Activated T-cell treated with anti-CD3 and anti-CD28 coated beads for 48 hours (primary cell): ENCODE measurements at regions not wholly inside any gene's neighbourhood (a gene's known extent, or its start where the extent isn't known, plus 50 kb on each side); places are given as distances from the start of the nearest gene placed in this dataset.

Experiments
- DNase-seq: peaks from one replicate; pipeline ENCODE4 v3.0.0-alpha.2; 2020; ENCODE audit warnings: low read depth

DNA sequence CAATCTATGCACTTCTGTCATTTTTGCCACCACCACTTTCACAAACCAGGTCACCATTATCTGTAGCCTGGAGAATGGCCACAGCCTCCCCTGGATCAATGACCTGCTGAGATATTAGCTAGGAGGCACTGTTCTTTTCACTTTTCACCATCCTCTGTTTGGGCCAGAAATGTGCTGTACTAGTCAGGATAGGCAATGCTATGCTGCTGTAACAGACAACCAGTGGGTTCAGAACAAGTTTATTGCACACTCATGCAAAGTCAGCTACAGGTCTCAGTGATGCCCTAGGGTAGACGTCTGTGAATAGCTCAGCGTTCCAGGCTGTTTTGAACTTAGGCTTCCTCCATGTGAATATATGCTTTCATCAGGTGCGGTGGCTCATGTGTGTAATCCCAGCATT lies 231.5 kb downstream of the SUDS3 start:
- DNase-seq: no peak

DNA sequence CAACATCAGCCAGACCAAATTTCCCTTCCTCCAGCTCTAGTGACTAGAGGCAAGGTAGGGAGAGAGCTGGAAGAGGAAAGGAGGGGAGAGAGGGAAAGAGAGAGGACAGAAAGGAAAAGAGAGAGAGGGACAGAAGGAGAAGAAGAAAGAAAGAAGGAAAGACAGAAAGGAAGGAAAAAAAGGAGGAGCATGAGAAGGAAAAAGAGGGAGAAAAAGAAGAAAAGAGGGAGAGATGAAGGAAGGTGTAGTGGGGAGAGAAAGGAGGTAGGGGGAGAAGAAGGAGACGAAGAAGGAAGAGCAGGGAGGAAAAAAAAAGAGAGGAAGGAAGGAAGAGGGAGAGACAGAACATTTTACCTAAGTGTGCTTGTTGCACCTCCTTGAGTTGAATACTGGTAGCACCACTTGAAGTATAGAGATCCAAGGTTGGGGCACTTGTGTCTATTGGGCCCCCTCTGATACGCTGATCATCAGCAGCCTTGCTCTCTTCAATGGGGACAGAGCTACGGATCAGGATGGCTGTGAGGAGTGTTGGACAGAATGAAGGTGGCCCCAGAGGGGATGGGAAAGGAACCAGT lies 232.5 kb downstream of the SUDS3 start:
- no peak for DNase-seq

DNA sequence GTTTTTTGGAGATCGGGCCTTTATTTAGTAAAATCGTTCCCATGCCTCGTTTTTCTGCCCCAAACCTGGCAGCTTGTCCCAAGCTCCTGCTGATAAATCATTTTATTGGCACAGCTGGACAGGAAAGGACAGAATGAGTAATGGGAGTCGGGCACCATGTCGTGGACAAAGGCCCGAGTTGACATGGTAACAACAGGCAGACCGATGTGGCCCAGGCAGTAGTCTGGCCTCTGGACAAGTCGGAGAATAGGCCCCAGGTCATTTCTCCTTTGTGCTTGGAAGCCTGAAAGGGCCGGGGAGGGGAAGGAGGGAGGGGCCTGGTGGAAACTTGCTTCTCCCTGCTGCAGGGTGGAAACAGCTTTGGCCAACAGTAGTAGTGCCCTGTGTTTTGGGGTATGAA lies 234.9 kb downstream of the SUDS3 start:
- DNase-seq: no peak

DNA sequence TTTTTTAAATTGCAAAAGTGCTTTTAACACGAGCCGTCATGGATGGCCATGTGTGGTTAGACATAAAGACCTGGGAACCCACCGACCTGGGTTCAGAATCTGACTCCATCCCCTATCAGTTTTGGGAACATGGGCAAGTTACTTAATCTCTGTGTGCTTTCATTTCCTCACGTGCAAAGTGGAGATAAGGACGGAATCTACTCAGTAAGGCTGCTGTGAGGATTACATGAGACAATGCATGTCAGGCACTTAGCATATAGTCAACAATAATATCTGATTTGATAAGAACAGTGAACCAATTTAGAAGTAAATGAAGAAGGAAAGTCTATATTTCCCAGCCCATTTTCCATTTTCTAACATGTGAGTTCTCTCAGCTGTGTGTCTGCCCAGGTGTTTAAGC lies 235.4 kb downstream of the SUDS3 start:
- DNase-seq: no peak

DNA sequence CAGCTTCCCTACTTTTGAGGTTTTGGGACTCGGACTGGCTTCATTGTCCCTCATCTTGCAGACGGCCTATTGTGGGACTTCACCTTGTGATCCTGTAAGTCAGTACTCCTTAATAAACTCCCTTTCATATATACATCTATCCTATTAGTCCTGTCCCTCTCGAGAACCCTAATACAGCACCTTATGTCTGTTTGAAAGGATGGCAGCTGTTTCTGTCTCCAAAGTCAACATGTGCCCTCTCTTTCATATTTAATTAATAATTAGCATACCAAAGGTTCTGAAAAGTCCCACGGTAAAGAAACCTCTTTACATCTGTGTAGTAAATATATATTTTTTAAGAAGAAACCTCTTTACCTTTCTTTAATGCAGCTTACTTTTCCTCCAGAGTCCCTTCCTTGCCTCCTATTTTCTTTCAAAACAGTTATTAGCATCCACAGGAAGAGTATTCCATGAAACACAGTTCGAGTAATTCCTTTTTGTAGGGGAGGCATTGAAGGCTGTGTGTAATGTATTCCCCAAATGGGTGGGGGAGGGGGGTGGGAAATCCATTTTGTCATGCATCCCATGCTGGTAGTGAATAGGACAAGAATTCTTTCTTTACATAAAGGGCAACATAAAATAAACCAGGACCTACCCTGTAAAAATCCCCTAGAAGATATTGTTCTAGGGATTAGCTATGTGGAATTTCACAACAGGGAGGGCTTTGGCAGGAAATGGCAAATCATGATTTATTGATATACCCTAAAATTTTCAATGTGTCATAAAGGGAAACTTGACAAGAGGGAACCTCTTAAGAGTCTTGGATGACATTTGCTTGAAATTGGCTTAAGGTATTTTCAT lies 241.5 kb downstream of the SUDS3 start:
- no peak for DNase-seq

DNA sequence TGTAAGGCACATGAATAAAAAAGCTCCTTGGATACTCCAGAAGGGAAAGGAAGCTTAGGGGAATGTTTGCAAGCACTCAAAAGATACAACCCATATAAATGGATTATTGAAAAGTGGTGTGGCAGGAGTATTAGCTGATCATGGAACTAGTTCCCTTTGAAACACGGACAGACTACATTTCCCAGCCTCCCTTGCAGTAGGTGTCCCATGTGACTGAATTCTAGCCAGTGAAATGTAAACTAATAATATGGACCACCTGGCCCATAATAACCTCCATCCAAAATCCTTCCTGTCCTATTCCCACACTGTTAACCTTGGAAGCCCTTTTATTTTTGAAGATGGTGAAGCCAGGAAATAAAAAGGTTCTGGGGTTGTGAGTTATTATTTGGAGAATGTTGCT lies 242.3 kb downstream of the SUDS3 start:
- DNase-seq: no peak

DNA sequence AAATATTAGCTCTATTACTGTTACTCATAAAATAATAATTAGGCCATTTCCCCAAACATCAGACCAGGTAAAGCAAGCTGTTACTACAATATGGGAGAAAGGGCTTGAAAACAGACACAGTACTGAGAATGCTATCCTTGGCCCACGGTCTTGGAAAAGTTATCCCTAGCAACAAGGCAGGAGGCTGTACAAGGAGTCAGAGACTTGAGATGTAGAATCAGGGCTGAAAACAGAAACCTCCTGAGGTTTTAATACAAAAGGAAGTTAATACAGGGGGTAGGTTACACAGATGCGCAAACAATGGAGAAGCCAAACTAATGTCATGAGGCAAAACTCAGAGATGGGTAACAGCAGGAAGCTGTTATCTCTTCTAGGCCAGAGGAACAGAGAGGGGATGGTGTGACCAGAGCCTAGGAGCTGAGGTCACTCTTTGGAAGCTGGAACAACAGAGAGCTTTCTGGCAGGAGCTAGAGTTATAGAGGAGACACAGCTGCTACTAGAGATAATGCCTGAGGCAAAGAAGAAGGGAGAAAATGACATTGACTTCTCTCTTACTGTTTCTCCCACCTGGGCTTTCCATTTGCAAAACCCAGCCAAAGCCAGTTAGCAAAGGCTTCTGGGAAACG lies 248.8 kb downstream of the SUDS3 start:
- no peak for DNase-seq

DNA sequence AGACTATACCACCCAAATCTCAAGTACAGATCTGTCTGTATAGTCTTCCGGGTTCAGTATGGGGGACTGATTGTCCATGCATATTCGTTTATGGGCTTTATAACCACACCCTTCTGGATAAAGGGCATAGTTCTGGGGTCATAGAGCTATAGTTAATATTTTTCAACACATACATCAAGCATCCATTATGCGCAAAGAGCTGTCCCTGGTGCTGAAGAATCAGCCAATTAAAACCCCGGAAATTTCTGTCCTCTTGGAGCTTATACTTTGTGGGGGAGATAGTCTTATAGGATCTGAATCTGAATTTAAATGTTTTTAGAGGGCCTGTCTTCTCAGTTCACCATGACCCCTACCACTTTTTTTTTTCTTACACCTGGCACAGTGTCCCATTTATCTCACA lies 256.7 kb downstream of the SUDS3 start:
- DNase-seq: no peak

DNA sequence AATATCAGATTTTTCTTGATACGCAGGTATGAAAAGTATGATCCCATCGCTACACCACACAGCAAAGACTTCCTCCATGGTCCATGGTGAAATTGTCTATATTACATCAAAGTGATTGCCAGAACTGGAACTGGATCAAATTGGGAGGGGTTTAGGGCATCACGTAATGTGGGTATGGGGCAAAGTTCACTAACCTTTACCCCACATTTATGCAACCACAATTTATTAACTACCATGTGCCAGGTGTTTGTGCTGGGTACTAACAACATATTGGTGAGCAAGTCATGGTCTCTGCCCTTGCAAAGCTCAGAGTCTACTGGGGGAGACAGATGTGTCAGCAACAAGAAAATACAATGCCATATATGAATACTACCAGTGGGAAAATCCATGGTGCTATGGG lies 258.9 kb downstream of the SUDS3 start:
- DNase-seq: no peak

DNA sequence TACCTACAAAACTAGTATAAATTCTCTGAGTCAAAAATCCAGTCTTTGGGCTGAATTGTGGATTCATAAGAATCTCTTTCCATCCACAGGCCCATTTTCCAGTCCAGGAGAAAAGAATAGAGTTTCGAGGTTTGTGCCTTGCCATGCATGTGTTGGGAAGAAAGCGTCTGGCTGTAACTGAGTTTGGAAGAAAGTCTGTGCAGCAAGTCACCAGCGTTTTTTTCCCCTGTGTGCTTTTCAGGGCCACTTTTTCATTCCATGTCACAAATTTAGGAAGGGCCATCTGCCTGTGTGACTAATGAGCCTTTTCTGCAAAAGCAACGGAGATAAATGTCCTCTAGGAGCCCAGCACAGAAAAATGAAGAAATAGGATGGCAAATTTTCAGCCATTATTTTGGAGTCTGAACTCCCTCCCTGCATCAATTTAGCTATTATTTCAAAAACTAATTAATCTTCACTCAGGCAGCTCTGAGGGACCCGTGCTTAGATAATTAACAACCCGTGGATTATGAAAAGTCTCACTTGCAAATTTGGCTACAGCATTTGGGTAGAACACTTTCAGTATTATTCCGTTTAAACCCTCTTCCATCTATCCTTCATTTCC lies 261.5 kb downstream of the SUDS3 start:
- DNase-seq: no peak

DNA sequence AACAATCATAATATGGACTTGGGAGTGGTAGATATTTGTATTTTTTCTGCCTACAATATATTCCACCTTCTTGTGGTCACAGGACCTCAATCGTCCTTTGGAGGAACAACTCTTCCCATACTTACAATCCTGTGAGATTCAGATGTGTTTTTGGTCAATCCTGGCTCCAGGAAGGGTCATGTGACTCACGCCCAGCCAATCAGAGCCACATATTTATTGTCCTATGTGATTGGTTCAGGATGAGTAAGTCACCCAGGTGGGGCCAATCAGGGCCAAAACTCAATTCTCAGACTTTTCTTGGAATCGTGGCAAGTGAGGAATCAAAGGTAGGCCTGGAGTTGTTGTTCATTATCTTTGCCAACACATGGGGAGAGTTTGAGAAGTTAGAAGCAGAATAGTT lies 264.9 kb downstream of the SUDS3 start:
- DNase-seq: no peak

DNA sequence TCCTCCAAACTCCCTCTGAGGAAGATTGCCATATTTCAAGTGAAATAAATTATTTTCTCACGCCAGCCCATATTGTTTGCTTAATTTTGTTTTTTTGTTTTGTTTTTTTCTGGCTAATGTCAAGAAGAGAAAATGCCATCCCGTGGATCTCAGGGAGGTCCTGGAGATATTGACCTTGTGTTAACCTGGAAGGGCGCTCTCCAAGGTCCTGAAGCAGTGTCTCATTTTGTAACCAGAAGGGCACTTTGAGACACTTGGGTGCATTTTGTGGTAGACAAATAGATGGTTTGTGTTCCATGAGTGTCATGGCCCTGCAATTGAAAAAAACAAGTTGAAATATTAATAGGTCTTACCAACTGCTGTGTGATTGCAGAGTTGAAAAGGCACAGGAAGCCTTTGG lies 268.9 kb downstream of the SUDS3 start:
- no peak for DNase-seq

DNA sequence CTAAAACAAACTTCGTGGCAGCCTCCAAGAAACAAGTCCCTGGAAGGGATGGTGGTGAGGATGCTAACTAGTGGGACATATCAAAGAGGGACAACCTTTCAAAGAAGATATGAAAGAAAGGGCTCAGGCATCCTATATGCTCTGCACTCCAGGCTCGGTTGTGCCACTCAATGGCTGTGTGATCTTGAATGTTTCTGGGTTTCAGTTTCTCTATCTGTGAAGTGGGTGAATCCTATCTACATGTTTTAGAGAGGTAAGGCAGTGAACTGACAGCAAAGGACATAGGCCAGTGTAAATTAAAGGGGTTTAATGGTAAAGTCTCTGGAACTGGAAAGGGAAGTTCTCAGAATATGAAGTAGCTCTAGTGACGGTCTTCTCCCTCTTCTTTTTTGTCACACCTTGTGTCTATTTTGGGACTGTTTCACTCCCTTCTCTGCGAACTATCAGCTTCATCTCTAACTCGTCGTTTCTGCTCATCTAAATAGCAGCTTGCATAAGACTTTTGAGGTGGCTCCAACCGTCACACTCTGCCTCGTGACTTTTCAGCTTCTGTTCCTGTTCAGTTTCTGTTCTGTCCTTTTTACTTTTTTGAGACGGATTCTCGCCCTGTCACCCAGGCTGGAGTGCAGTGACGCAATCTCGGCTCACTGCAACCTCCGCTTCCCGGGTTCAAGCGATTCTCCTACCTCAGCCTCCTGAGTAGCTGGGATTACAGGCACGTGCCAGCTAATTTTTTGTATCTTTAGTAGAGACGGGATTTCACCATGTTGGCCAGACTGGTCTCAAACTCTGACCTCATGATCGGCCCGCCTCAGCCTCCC lies 273.6 kb downstream of the SUDS3 start:
- DNase-seq: no peak

DNA sequence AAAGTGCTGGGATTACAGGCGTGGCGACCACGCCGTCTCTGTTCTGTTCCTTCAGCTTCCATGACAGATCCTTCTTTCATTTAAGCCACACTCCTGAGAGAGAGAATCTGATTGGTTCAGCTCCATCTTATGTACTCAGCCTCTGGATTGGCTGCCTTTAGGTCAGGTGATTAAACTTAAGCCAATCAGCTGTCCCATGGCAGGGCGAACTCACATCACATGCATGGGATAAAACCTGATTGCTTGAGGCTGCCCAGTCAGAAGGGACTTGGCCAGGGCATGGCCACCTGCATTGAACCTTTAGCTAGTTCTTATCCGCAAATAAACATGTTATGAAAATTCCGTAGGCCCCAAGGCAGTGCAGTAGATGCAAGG lies 274.2 kb downstream of the SUDS3 start:
- no peak for DNase-seq

DNA sequence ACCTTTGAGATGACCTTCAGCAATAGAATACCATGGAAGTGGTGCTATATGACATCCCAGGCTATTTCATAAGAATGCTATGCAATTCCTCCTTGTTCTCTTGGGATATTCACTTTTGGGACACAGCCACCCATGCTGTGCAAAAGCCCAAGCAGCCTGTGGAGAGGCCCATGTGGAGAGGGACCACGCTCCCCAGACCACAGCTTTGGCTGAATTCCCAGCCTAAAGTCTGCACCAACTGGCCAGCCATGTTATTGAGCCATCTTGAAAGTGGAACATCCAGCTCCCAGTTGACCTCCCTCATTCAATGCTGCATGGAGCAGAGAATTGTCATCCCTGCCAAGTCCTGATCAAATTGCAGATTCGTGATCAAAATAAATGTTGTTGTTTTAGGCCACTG lies 275.1 kb downstream of the SUDS3 start:
- no peak for DNase-seq

DNA sequence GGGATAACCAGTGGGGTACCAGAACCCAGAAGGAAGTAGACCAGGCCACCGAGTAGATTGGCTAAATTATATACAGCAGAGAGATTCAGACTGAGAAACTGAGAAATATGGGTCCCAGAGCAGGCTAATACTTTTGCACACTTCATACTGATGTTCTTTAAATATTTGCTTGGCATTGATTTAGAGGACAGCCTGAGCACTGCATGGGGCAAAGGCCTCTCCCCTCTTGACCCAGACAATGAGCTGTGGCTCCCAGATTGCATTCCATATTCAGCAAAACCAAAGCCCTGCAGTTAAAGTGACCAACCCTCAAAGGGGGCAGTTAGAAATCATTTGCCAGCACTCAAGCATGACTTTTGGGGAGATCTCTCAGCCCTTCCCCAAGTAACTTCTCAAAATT lies 279.2 kb downstream of the SUDS3 start:
- no peak for DNase-seq

DNA sequence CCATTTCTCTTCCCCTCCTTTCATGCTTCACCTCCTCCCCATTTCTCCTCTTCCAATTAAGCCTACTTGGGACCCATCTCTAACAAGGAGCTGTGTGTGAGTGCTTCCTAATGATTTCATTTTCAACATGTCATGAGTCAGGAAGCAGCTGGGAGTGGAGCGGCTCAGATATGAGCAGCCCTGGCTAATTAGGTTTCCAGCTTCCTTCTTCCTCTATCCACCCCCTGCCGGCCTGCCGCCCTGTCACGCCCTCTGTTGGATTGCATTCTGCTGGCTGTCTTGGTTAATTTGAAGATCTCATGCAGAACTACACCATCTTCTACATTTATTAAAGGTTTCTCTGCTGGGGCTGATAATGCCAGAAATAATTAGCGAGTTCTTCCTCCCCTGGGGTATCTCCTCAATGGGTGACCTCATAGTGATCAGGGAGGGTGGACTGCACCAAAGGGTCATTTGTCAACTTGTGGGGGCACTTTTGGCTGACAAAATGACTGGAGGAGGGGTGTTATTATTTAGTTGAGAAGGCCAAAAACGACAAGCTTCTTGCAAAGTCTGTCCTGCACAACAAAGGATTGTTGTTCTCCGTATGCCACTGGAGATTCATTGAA lies 300.9 kb upstream of the SRRM4 start:
- no peak for DNase-seq

DNA sequence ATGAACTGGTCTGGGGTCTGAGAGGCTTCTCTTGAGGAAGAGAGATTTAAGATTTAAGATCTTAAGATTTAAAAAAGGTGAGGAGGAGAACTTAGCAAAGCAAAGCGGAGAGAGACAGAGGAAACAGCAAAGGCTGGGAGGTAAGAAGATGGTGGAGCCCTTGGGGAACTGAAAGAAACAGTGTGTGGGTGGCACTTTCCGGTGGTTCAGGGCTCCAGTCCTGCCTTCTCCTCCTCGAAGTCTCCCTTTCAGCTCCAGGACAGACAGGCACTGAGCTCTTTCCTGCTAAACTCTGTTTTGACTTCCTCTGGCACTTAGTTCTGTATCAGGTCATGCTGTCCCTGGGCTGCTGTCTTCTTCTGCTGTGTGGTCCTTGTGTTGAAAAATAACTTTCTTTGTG lies 298.7 kb upstream of the SRRM4 start:
- DNase-seq: no peak

DNA sequence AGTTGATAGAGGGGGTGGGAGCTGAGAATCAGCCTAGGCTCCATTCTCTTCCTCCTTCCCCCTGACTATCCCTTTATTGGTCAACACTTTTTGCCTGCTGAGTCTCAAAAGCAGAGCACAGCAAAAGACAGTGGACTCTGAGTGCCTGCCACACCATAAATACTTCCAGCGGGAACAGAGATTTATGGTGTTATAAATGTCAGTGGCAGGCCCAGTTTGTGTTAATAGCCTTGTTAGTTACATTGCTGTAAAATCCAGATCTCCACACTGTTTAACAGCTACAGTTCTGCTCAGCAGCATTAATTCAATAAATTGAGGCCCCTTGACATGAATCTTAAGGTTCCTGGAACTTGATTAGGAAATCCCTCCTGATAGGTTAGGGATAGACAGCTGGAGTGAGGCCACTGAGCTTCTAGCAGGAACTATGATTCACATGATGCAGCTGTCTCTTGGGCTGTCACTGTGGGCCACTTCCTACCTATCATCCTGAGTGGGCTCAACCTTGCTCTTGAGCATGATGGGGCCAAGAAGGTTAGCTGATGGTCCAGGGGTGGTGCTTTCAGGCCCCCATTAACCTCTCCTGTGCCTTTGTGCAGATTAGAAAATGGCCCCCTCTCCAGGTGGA lies 295.2 kb upstream of the SRRM4 start:
- DNase-seq: no peak

DNA sequence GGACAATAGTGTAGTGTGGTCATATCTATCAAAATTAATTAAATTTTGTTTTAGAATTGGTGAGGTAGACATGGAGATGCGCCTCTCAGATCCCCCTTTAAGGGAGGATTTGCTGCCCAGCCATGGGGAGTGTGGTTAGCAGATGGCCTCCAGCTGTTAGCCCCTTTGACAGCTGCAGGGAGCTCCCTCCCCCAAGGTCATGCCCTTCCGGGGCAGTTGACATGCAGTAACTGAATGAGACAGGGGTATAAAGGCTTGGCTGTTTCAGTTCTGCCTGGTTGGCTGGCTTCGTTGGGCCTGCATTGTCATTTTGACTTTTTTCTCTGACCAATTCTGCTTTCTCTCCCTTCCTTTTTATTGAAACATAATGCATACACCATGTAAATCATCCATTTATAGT lies 291.5 kb upstream of the SRRM4 start:
- no peak for DNase-seq

DNA sequence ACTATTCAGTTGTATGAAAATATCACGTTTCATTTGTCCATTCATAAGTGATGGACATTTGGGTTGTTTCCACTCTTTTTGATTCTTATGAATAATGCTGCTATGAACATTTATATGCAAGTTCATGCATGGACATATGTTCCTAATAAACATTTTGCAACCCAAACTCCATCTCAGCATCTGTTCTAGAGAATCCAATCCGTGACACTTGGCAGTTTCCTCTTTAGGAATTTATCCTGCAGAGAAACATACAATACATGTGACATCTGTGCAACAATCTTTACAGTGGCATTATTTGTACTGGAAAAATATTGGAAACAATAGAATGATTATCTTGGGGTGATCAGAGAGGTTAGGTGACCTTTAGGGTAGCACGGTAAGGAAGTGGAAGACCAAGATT lies 290.8 kb upstream of the SRRM4 start:
- no peak for DNase-seq
